HG03558 (cell line): ENCODE measurements at regions not wholly inside any gene's neighbourhood (a gene's known extent, or its start where the extent isn't known, plus 50 kb on each side); places are given as distances from the start of the nearest gene placed in this dataset.
"Not testable (repeated sequence)": the region's sequence is repeated elsewhere in the genome, so short reads cannot be mapped to it uniquely, and the experiment has no call there.

ENCODE experiments used
- ATAC-seq: cut with Tn5 transposase; IDR thresholded peaks from one replicate; pipeline ENCODE4 v1.9.1; 2021; ENCODE audit warnings: moderate number of reproducible peaks; ENCODE audit not compliant: unreplicated experiment; ENCODE audit errors: extremely low read depth

GRCh38 chr13:32828711-32829110, 187.5 kb upstream of the KL start:
- no peak for ATAC-seq

- no peak for ATAC-seq
These were observed 187.0 kb upstream of the KL start for GRCh38 chr13:32829269-32829668.

GRCh38 chr13:32829676-32830335, 186.4 kb upstream of the KL start:
- no peak for ATAC-seq

GRCh38 chr13:32830336-32831031, 185.7 kb upstream of the KL start:
- ATAC-seq: no peak

- no peak for ATAC-seq
These were observed 178.8 kb upstream of the KL start for GRCh38 chr13:32837307-32837972.

GRCh38 chr13:32837973-32838927, 178.0 kb upstream of the KL start:
- no peak for ATAC-seq

GRCh38 chr13:32838945-32839344, 177.3 kb upstream of the KL start:
- ATAC-seq: no peak

GRCh38 chr13:32840113-32840512, 176.1 kb upstream of the KL start:
- ATAC-seq: no peak

GRCh38 chr13:32840989-32841713, 175.1 kb upstream of the KL start:
- ATAC-seq: no peak

- no peak for ATAC-seq
These were observed 170.0 kb upstream of the KL start for GRCh38 chr13:32845952-32846950.

GRCh38 chr13:32847976-32848375, 168.2 kb upstream of the KL start:
- not testable (repeated sequence) for ATAC-seq

GRCh38 chr13:32849369-32849768, 166.9 kb upstream of the KL start:
- no peak for ATAC-seq

- ATAC-seq: no peak
These were observed 165.7 kb upstream of the KL start for GRCh38 chr13:32850316-32851052.

- no peak for ATAC-seq
These were observed 164.8 kb upstream of the KL start for GRCh38 chr13:32851083-32852069.

- ATAC-seq: no peak
These were observed 163.7 kb upstream of the KL start for GRCh38 chr13:32852526-32852925.

GRCh38 chr13:32857077-32857476, 159.1 kb upstream of the KL start:
- ATAC-seq: no peak

GRCh38 chr13:32857689-32858088, 158.5 kb upstream of the KL start:
- no peak for ATAC-seq
